ENCODE measurements at regions not wholly inside any gene's neighbourhood (a gene's known extent, or its start where the extent isn't known, plus 50 kb on each side); places are given as distances from the start of the nearest gene placed in this dataset.

DNA sequence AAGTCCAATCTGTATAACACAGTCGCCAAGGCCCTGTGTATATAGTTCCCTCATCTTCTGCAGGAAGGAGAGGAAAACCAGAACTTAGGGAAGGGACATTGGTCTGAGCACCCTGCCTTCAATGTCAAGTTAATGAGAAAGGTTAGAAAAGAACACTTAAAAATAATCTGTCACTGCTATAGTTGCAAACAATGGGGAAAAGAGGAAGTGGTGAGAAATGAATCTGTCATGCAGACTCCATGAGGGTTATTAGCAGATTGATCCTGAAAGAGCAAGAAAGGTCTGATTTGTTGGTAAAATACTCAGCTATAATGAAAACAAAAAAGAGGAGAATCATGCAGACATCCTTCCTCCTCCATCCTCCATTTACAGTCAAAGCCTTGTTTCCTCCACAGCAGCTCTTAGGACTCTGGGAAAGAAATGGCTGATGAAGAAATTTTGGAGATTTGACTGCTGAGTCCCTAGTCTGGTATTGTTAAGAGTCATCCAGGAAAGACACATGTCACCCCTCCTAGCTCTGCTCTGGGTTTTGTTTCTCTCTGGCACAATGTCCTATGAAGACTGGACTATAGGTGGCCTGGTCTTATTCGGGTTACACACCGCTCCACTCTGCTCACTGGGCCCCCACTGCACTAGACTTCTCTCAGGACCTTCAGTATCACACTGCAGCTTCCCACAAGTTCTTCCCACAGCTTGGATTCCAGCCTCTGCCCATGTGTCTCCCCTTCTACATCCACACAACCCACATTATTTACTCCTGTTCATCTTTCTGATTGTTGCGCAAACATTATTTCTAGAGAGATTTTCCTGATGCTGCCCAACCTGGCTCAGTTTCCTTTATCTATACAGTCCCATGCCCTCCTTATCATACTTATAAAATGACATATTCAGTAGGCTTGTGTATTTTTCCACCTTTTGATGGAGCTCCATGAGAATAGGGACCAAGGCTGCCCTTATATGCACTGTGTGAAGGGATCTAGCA, 56.5 kb upstream of the XYLT1 start:
- no peaks in the 10 kb centered on the region for H3K4me1 ChIP-seq
- ATAC-seq (no peak), DNase-seq (no peak)
- no peak for TF ChIP-seq POLR2A (IDR thresholded peaks at IDR 0.05)
- TF ChIP-seq, protein P1, sequence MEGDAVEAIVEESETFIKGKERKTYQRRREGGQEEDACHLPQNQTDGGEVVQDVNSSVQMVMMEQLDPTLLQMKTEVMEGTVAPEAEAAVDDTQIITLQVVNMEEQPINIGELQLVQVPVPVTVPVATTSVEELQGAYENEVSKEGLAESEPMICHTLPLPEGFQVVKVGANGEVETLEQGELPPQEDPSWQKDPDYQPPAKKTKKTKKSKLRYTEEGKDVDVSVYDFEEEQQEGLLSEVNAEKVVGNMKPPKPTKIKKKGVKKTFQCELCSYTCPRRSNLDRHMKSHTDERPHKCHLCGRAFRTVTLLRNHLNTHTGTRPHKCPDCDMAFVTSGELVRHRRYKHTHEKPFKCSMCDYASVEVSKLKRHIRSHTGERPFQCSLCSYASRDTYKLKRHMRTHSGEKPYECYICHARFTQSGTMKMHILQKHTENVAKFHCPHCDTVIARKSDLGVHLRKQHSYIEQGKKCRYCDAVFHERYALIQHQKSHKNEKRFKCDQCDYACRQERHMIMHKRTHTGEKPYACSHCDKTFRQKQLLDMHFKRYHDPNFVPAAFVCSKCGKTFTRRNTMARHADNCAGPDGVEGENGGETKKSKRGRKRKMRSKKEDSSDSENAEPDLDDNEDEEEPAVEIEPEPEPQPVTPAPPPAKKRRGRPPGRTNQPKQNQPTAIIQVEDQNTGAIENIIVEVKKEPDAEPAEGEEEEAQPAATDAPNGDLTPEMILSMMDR (IDR thresholded peaks at IDR 0.05 in 4 of 5, conservative IDR thresholded peaks at IDR 0.05 in 1 of 5), result no peak
- intact Hi-C loops (cut with DNase I; ENCODE audit: low total_unique reads), result no loop called here
- in situ Hi-C loops (cut with MboI; ENCODE audit: low sequenced_read_pairs in 4 of 4), result no loop called here
- H3K27ac ChIP-seq, result no peak overlapping the region
- peaks cover 0 to 2% (median 0%) of the 10 kb centered on the region in 3 donors for H3K27me3 ChIP-seq
- no peaks in the 10 kb centered on the region for H3K9me3 ChIP-seq
- no peak overlapping the region for H3K4me3 ChIP-seq
- H3K36me3 ChIP-seq, result no peaks in the 10 kb centered on the region

DNA sequence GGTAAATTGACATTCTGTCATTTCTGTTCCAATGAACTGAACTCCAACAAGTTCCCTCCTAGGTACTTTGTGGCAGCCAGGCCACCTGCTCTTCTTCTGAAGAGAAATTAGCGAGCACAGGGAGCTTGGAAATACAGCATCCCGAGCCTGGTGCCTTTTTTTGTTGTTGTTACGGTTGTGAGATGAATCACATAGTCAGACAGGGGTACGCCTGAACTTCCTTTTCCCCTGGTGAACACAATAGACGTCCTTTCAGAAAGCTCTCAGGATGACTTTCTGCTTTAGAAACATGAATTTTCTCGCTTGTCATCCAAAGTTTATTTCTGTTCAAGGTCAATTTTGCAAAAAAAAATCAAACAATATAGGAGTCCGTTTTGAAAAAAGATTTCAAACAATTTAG, 53.9 kb upstream of the XYLT1 start:
- no peak for ATAC-seq
- in situ Hi-C loops (cut with MboI; ENCODE audit: low sequenced_read_pairs in 4 of 4), result no loop called here
- intact Hi-C loops (cut with DNase I; ENCODE audit: low total_unique reads), result no loop called here
- no peak for DNase-seq
- no peaks in the 10 kb centered on the region for H3K4me1 ChIP-seq
- TF ChIP-seq, protein P1 (IDR thresholded peaks at IDR 0.05 in 4 of 5, conservative IDR thresholded peaks at IDR 0.05 in 1 of 5), result no peak
- TF ChIP-seq POLR2A (IDR thresholded peaks at IDR 0.05), result no peak
- no peak overlapping the region for H3K4me3 ChIP-seq
- peaks cover 0 to 2% (median 1%) of the 10 kb centered on the region in 3 donors for H3K27me3 ChIP-seq
- H3K27ac ChIP-seq, result no peak overlapping the region
- no peaks in the 10 kb centered on the region for H3K9me3 ChIP-seq
- H3K36me3 ChIP-seq, result no peaks in the 10 kb centered on the region

DNA sequence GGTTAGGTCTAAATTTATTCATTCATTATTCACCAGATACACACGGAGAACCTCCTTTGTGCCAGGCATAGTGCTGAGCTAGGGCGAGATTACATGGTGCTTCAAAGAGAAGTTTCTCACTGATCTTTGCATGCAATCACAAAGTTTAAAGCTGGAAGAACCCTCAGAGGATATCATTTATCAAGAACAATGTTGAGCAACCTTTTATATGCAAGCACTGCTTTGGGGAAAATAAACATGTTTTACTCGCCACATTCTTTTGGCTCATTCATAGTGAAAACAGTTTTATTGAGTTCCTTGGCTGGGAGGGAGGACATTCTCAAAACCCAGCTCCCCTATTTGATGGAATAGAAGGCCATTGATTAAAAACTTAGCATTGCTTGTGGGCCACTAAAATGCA, 49.8 kb upstream of the XYLT1 start:
- in situ Hi-C loops (cut with MboI; ENCODE audit: low sequenced_read_pairs in 4 of 4), result no loop called here
- intact Hi-C loops (cut with DNase I; ENCODE audit: low total_unique reads), result no loop called here
- Histone ChIP-seq H3K27ac (no peak overlapping the region), H3K9me3 (no peaks in the 10 kb centered on the region), H3K4me3 (no peak overlapping the region), H3K4me1 (no peaks in the 10 kb centered on the region), H3K27me3 (peaks cover 0 to 2% (median 2%) of the 10 kb centered on the region in 3 donors), H3K36me3 (no peaks in the 10 kb centered on the region)
- ATAC-seq (peak in 1 of 2 donors; percentile 42), DNase-seq (no peak)
- no peak for TF ChIP-seq POLR2A (IDR thresholded peaks at IDR 0.05)
- TF ChIP-seq, protein P1 (IDR thresholded peaks at IDR 0.05 in 4 of 5, conservative IDR thresholded peaks at IDR 0.05 in 1 of 5), result no peak
